Sigmoid colon (tissue), 6 donors: ENCODE measurements at regions not wholly inside any gene's neighbourhood (a gene's known extent, or its start where the extent isn't known, plus 50 kb on each side); places are given as distances from the start of the nearest gene placed in this dataset.

Experiments used
- DNase-seq: peaks from one replicate; pipeline ENCODE4 v3.0.0-alpha.2; 2019
- H3K27ac ChIP-seq, 4 donors: fragments of 200-600 bp; sonication (generic); one replicate each; pipeline ENCODE4 v1.5.1; 2016 to 2019; ENCODE audit warnings: mild to moderate bottlenecking in 1 of 4
- H3K27me3 ChIP-seq, 3 donors: fragments of 200-600 bp; sonication (generic); one replicate each; pipeline ENCODE4 v1.5.1; 2019; ENCODE audit warnings: mild to moderate bottlenecking in 1 of 3
- H3K36me3 ChIP-seq, 4 donors: fragments of 200-600 bp; sonication (generic); one replicate each; pipeline ENCODE4 v1.5.1; 2016 to 2019
- H3K4me1 ChIP-seq, 4 donors: fragments of 200-600 bp; sonication (generic); one replicate each; pipeline ENCODE4 v1.5.1; 2017 to 2019
- H3K4me3 ChIP-seq, 4 donors: fragments of 200-600 bp; sonication (generic); one replicate each; pipeline ENCODE4 v1.5.1; 2017 to 2019; ENCODE audit warnings: mild to moderate bottlenecking in 2 of 4, moderate library complexity in 1 of 4
- H3K9me3 ChIP-seq, 4 donors: fragments of 200-600 bp in 3 of 4; sonication (generic) in 3 of 4; one replicate each; pipeline versions ENCODE4 v1.5.1 to v1.6.1; 2013 to 2019
- EP300 ChIP-seq, 4 donors: sonication (generic); formaldehyde crosslinking; IDR thresholded peaks; one replicate each; pipeline ENCODE4 v1.6.1; 2017; ENCODE audit warnings: antibody characterized with exemption in 4 of 4
- POLR2A ChIP-seq, 2 donors: fragments of 450-650 bp; IDR thresholded peaks; one replicate each; pipeline ENCODE4 v1.6.1; 2016; ENCODE audit warnings: antibody characterized with exemption in 2 of 2, mild to moderate bottlenecking in 2 of 2, moderate library complexity in 2 of 2
- POLR2AphosphoS5 ChIP-seq, 4 donors: sonication (generic); formaldehyde crosslinking; IDR thresholded peaks; one replicate each; pipeline ENCODE4 v1.6.1; 2017; ENCODE audit warnings: antibody characterized with exemption in 4 of 4
- WGBS, 2 donors: extraction: QIAGEN DNeasy Blood & Tissue Kit; methylation state at CpG; one replicate each; pipeline ENCODE4 v1.1.7; 2013; 5-methylcytosine and 5-hydroxymethylcytosine counted together
- intact Hi-C: fragments of 100-400 bp; cut with DNase I; formaldehyde crosslinking; loops from one replicate; pipeline ENCODE4 v1.15.1; 2023
- TF ChIP-seq, protein P1 (sequence below), 4 experiments: fragments of 450-650 bp in 3 of 4; fragments of 200-600 bp in 1 of 4; IDR thresholded peaks; one replicate each; pipeline ENCODE4 v1.5.1; 2016 to 2019; ENCODE audit warnings: antibody characterized with exemption in 4 of 4, mild to moderate bottlenecking in 3 of 4, moderate library complexity in 2 of 4
- donor health status: healthy with polysubstance abuse.
- donor health status: healthy.

DNA sequence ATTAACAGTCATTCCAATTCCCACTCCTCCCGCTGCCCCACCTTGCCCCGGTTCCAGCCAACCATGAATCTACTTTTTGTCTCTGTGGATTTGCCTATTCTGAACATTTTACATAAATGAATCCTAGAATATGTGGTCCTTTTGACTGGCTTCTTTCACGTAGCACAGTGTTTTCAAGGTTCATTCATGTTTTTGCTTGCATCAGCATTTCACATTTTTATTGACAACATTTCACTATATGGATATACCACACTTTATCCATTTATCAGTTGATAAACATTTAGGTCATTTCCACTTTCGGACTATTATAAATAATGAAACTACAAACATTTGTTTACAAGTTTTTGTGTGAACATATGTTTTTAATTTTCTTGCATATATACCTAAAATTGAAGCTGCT, 182.0 kb downstream of the ZNF248 start:
- 78 to 83% methylated on average over 4 of the region's 4 CpGs for WGBS, 2 donors
- H3K27me3 ChIP-seq = no peaks in the 10 kb centered on the region
- H3K9me3 ChIP-seq = peaks cover 0 to 6% (median 0%) of the 10 kb centered on the region in 4 donors
- no peak overlapping the region for H3K4me3 ChIP-seq
- no peaks in the 10 kb centered on the region for H3K36me3 ChIP-seq
- no peak for DNase-seq
- no peaks in the 10 kb centered on the region for H3K4me1 ChIP-seq
- intact Hi-C loops = no loop called here
- no peak for TF ChIP-seq EP300 (IDR thresholded peaks at IDR 0.05)
- no peak for TF ChIP-seq POLR2A (IDR thresholded peaks at IDR 0.05)
- no peak for TF ChIP-seq POLR2AphosphoS5 (IDR thresholded peaks at IDR 0.05)
- TF ChIP-seq, protein P1, sequence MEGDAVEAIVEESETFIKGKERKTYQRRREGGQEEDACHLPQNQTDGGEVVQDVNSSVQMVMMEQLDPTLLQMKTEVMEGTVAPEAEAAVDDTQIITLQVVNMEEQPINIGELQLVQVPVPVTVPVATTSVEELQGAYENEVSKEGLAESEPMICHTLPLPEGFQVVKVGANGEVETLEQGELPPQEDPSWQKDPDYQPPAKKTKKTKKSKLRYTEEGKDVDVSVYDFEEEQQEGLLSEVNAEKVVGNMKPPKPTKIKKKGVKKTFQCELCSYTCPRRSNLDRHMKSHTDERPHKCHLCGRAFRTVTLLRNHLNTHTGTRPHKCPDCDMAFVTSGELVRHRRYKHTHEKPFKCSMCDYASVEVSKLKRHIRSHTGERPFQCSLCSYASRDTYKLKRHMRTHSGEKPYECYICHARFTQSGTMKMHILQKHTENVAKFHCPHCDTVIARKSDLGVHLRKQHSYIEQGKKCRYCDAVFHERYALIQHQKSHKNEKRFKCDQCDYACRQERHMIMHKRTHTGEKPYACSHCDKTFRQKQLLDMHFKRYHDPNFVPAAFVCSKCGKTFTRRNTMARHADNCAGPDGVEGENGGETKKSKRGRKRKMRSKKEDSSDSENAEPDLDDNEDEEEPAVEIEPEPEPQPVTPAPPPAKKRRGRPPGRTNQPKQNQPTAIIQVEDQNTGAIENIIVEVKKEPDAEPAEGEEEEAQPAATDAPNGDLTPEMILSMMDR (IDR thresholded peaks at IDR 0.05) = no peak
- H3K27ac ChIP-seq = no peak overlapping the region

GRCh38 chr10:37671802-37672201, 185.6 kb downstream of the ZNF248 start:
- intact Hi-C loops = no loop called here
- no peak for DNase-seq
- Histone ChIP-seq H3K27me3 (no peaks in the 10 kb centered on the region), H3K4me1 (no peaks in the 10 kb centered on the region), H3K4me3 (no peak overlapping the region), H3K36me3 (no peaks in the 10 kb centered on the region), H3K27ac (no peak overlapping the region), H3K9me3 (no peaks in the 10 kb centered on the region)
- TF ChIP-seq EP300 (IDR thresholded peaks at IDR 0.05) (no peak), POLR2A (IDR thresholded peaks at IDR 0.05) (no peak), POLR2AphosphoS5 (IDR thresholded peaks at IDR 0.05) (no peak)
- TF ChIP-seq, protein P1 (IDR thresholded peaks at IDR 0.05) = no peak
- 7 to 27% methylated on average over 1 of the region's 1 CpG for WGBS, 2 donors

DNA sequence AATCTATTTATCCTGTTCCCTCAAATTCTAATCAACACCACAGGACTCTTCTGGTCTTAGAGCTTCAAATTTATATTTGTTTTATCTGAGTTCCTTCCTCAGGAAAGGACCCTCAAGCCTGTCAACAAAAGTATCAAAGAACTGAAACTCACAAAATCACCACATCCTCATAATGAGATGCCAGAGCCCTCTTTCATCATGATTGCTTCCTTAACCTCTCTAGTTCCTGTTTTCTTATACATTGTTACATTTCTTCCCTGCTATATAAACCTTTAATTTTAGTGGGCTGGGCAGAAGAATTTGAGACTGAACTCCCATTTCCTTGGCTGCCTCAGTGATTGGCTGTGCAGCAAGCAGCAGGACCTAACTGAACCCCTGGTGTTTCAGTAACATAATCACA, 189.7 kb downstream of the ZNF248 start:
- intact Hi-C loops = no loop called here
- TF ChIP-seq EP300 (IDR thresholded peaks at IDR 0.05) = no peak
- TF ChIP-seq POLR2AphosphoS5 (IDR thresholded peaks at IDR 0.05) = no peak
- TF ChIP-seq POLR2A (IDR thresholded peaks at IDR 0.05) = no peak
- TF ChIP-seq, protein P1 (IDR thresholded peaks at IDR 0.05) = no peak
- H3K4me1 ChIP-seq = no peaks in the 10 kb centered on the region
- no peaks in the 10 kb centered on the region for H3K27me3 ChIP-seq
- H3K36me3 ChIP-seq = no peaks in the 10 kb centered on the region
- H3K27ac ChIP-seq = no peak overlapping the region
- H3K4me3 ChIP-seq = no peak overlapping the region
- DNase-seq = no peak
- peaks cover 0 to 7% (median 1%) of the 10 kb centered on the region in 4 donors for H3K9me3 ChIP-seq

DNA sequence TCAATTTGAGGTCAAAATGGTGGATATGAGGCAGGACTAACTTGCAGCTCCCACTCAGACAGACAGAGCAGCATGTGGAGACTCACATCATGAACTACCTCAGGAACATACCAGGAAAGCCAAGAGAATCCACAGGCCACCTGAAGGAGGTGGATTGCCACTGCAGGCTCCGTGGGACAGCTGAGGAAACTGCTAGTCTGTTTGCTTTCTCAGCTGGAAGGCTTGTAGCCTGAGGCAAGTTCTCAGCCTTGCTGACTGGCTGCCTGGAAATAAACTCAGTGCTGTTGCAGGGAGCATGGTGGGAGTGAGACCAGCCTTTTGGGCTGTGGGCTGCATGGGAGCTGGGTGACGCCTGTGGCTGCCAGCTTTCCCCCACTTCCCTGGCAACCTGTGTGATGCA, 202.9 kb downstream of the ZNF248 start:
- TF ChIP-seq, protein P1 (IDR thresholded peaks at IDR 0.05) = no peak
- TF ChIP-seq EP300 (IDR thresholded peaks at IDR 0.05) (no peak), POLR2A (IDR thresholded peaks at IDR 0.05) (no peak), POLR2AphosphoS5 (IDR thresholded peaks at IDR 0.05) (no peak)
- Histone ChIP-seq H3K4me3 (no peak overlapping the region), H3K27me3 (no peaks in the 10 kb centered on the region), H3K27ac (no peak overlapping the region), H3K9me3 (peaks cover 0 to 20% (median 3%) of the 10 kb centered on the region in 4 donors), H3K36me3 (no peaks in the 10 kb centered on the region), H3K4me1 (no peaks in the 10 kb centered on the region)
- 75% methylated on average over 2 of the region's 2 CpGs for WGBS, 2 donors
- intact Hi-C loops = no loop called here
- DNase-seq = no peak

DNA sequence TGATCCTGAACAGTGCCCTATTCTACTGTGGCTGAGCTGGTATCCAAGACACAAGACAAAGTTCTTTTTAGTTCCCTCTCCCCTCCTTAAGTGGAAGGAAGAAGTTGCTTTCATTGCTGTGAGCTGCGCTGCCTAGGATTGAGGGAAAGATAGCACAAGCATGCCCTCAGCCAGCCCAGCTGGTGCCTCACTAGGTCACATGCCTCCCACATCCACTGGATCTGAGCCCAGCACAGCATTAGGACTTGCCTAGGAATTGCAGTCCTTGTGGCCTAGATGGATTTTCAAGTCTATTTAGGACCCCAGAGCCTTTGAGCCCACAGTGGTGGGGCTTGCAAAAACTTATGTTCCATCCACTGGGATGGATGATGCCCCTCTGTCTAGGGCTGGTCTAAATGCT, 214.2 kb downstream of the ZNF248 start:
- 71 to 81% methylated on average over 1 of the region's 1 CpG for WGBS, 2 donors
- DNase-seq = no peak
- no peaks in the 10 kb centered on the region for H3K27me3 ChIP-seq
- intact Hi-C loops = no loop called here
- no peak overlapping the region for H3K4me3 ChIP-seq
- peaks cover 0 to 2% (median 0%) of the 10 kb centered on the region in 4 donors for H3K9me3 ChIP-seq
- no peaks in the 10 kb centered on the region for H3K36me3 ChIP-seq
- H3K4me1 ChIP-seq = no peaks in the 10 kb centered on the region
- TF ChIP-seq POLR2A (IDR thresholded peaks at IDR 0.05) (no peak), EP300 (IDR thresholded peaks at IDR 0.05) (no peak), POLR2AphosphoS5 (IDR thresholded peaks at IDR 0.05) (no peak)
- TF ChIP-seq, protein P1 (IDR thresholded peaks at IDR 0.05) = no peak
- no peak overlapping the region for H3K27ac ChIP-seq
